ENCODE measurements at regions not wholly inside any gene's neighbourhood (a gene's known extent, or its start where the extent isn't known, plus 50 kb on each side); places are given as distances from the start of the nearest gene placed in this dataset.

- H3K36me3 ChIP-seq (replicated peaks): no peaks in the 10 kb centered on the region
- no peak overlapping the region for H3K27ac ChIP-seq
- H3K27me3 ChIP-seq (replicated peaks): no peaks in the 10 kb centered on the region
- H3K4me3 ChIP-seq (ENCODE audit: low read depth, low read length): no peak overlapping the region
- in situ Hi-C loops (cut with HindIII; ENCODE audit: low pct_ligation_motif_present, low sequenced_read_pairs): no loop called here
- no peak for TF ChIP-seq CTCF (IDR thresholded peaks at IDR 0.05; ENCODE audit: low read depth, low read length, missing control alignments)
- no peak for DNase-seq
Observed at GRCh38 chr4:124104101-124104500, 608.4 kb downstream of the ANKRD50 start.

GRCh38 chr4:124104628-124105027 lies 607.9 kb downstream of the ANKRD50 start:
- DNase-seq: no peak
- Histone ChIP-seq H3K27me3 (replicated peaks) (no peaks in the 10 kb centered on the region), H3K27ac (no peak overlapping the region), H3K36me3 (replicated peaks) (no peaks in the 10 kb centered on the region), H3K4me3 (ENCODE audit: low read depth, low read length) (no peak overlapping the region)
- in situ Hi-C loops (cut with HindIII; ENCODE audit: low pct_ligation_motif_present, low sequenced_read_pairs): no loop called here
- TF ChIP-seq CTCF (IDR thresholded peaks at IDR 0.05; ENCODE audit: low read depth, low read length, missing control alignments): no peak

GRCh38 chr4:124105212-124105611 lies 607.3 kb downstream of the ANKRD50 start:
- Histone ChIP-seq H3K27me3 (replicated peaks) (no peaks in the 10 kb centered on the region), H3K36me3 (replicated peaks) (no peaks in the 10 kb centered on the region), H3K27ac (no peak overlapping the region), H3K4me3 (ENCODE audit: low read depth, low read length) (no peak overlapping the region)
- no peak for TF ChIP-seq CTCF (IDR thresholded peaks at IDR 0.05; ENCODE audit: low read depth, low read length, missing control alignments)
- in situ Hi-C loops (cut with HindIII; ENCODE audit: low pct_ligation_motif_present, low sequenced_read_pairs): no loop called here
- DNase-seq: peak; percentile 49

- in situ Hi-C loops (cut with HindIII; ENCODE audit: low pct_ligation_motif_present, low sequenced_read_pairs): no loop called here
- H3K27me3 ChIP-seq (replicated peaks): no peaks in the 10 kb centered on the region
- no peaks in the 10 kb centered on the region for H3K36me3 ChIP-seq (replicated peaks)
- no peak for TF ChIP-seq CTCF (IDR thresholded peaks at IDR 0.05; ENCODE audit: low read depth, low read length, missing control alignments)
- DNase-seq: no peak
- H3K4me3 ChIP-seq (ENCODE audit: low read depth, low read length): no peak overlapping the region
- H3K27ac ChIP-seq: no peak overlapping the region
Observed at GRCh38 chr4:124111411-124111810, 601.1 kb downstream of the ANKRD50 start.

- H3K27me3 ChIP-seq (replicated peaks): no peaks in the 10 kb centered on the region
- H3K27ac ChIP-seq: no peak overlapping the region
- DNase-seq: peak; percentile 67
- no peak overlapping the region for H3K4me3 ChIP-seq (ENCODE audit: low read depth, low read length)
- H3K36me3 ChIP-seq (replicated peaks): no peaks in the 10 kb centered on the region
- in situ Hi-C loops (cut with HindIII; ENCODE audit: low pct_ligation_motif_present, low sequenced_read_pairs): no loop called here
- TF ChIP-seq CTCF (IDR thresholded peaks at IDR 0.05; ENCODE audit: low read depth, low read length, missing control alignments): peak; percentile 60
Observed at GRCh38 chr4:124111922-124112321, 600.6 kb downstream of the ANKRD50 start.

GRCh38 chr4:124118061-124118460 lies 594.5 kb downstream of the ANKRD50 start:
- DNase-seq: no peak
- TF ChIP-seq CTCF (IDR thresholded peaks at IDR 0.05; ENCODE audit: low read depth, low read length, missing control alignments): no peak
- Histone ChIP-seq H3K27ac (no peak overlapping the region), H3K4me3 (ENCODE audit: low read depth, low read length) (no peak overlapping the region), H3K27me3 (replicated peaks) (no peaks in the 10 kb centered on the region), H3K36me3 (replicated peaks) (no peaks in the 10 kb centered on the region)
- in situ Hi-C loops (cut with HindIII; ENCODE audit: low pct_ligation_motif_present, low sequenced_read_pairs): no loop called here

All from brain microvascular endothelial cell (primary cell).